Suprapubic skin (tissue), 4 donors: ENCODE measurements at regions not wholly inside any gene's neighbourhood (a gene's known extent, or its start where the extent isn't known, plus 50 kb on each side); places are given as distances from the start of the nearest gene placed in this dataset.
"Not testable (repeated sequence)": the region's sequence is repeated elsewhere in the genome, so short reads cannot be mapped to it uniquely, and the experiment has no call there.

Experiments used
- DNase-seq, 2 donors: peaks; one replicate each; pipeline ENCODE4 v3.0.0-alpha.2; 2019; ENCODE audit warnings: low spot score in 2 of 2
- H3K27ac ChIP-seq: fragments of 200-600 bp; sonication (generic); one replicate; pipeline ENCODE4 v1.5.1; 2019
- H3K27me3 ChIP-seq: fragments of 200-600 bp; sonication (generic); one replicate; pipeline ENCODE4 v1.5.1; 2019
- H3K36me3 ChIP-seq: fragments of 200-600 bp; sonication (generic); one replicate; pipeline ENCODE4 v1.5.1; 2019
- H3K4me1 ChIP-seq: fragments of 200-600 bp; sonication (generic); one replicate; pipeline ENCODE4 v1.5.1; 2019
- H3K4me3 ChIP-seq: fragments of 200-600 bp; sonication (generic); one replicate; pipeline ENCODE4 v1.5.1; 2019; ENCODE audit warnings: mild to moderate bottlenecking
- H3K9me3 ChIP-seq: fragments of 200-600 bp; sonication (generic); one replicate; pipeline ENCODE4 v1.5.1; 2019
- CTCF ChIP-seq, 2 donors: fragments of 200-600 bp in 1 of 2; fragments of 450-650 bp in 1 of 2; sonication (generic) in 1 of 2; IDR thresholded peaks; one replicate each; pipeline ENCODE4 v1.5.1; 2016 to 2019; ENCODE audit warnings: antibody characterized with exemption in 2 of 2, mild to moderate bottlenecking in 1 of 2, moderate library complexity in 1 of 2
- EP300 ChIP-seq: sonication (generic); formaldehyde crosslinking; IDR thresholded peaks from one replicate; pipeline ENCODE4 v1.6.1; 2017; ENCODE audit warnings: antibody characterized with exemption
- POLR2A ChIP-seq, 2 donors: fragments of 450-650 bp; IDR thresholded peaks; one replicate each; pipeline ENCODE4 v1.6.1; 2017; ENCODE audit warnings: antibody characterized with exemption in 2 of 2, mild to moderate bottlenecking in 2 of 2, moderate library complexity in 2 of 2
- POLR2AphosphoS5 ChIP-seq, 3 donors: sonication (generic); formaldehyde crosslinking; IDR thresholded peaks; one replicate each; pipeline ENCODE4 v1.6.1; 2017; ENCODE audit warnings: antibody characterized with exemption in 3 of 3
- WGBS: methylation state at CpG from one replicate; pipeline ENCODE4 v1.1.5; 2018; 5-methylcytosine and 5-hydroxymethylcytosine counted together

- no peaks in the 10 kb centered on the region for H3K27me3 ChIP-seq
- H3K9me3 ChIP-seq, result no peaks in the 10 kb centered on the region
- no peak for TF ChIP-seq EP300
- H3K36me3 ChIP-seq, result no peaks in the 10 kb centered on the region
- H3K4me3 ChIP-seq, result no peak overlapping the region
- H3K27ac ChIP-seq, result no peak overlapping the region
- WGBS, result 69% methylated on average over 1 of the region's 1 CpG
- DNase-seq, result no peak
- no peaks in the 10 kb centered on the region for H3K4me1 ChIP-seq
Observed at GRCh38 chr18:34510926-34511325, 199.2 kb upstream of the DTNA start.

DNA sequence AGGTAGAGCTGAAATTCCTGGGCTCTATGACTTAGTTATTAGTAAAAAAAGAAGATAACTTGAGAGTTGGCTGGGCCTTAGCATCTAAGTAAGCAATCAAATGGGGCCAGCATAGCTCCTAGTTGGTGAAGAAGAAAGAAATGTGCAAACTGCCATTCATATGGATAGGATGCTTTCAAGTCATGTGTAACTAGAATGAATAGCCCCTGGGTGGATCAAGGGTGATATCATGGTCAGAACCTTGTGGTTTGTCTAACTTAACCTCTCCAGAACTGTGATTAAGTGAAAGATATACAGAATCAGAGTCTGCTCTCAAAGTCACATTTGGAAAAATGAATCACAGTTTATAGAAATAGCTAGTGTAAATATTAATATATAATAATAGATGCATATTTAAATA, 198.7 kb upstream of the DTNA start:
- no peaks in the 10 kb centered on the region for H3K36me3 ChIP-seq
- no peaks in the 10 kb centered on the region for H3K9me3 ChIP-seq
- no peak overlapping the region for H3K27ac ChIP-seq
- H3K27me3 ChIP-seq, result no peaks in the 10 kb centered on the region
- no peak overlapping the region for H3K4me3 ChIP-seq
- no peak for TF ChIP-seq EP300
- TF ChIP-seq POLR2AphosphoS5 (IDR thresholded peaks at IDR 0.05), result no peak
- no peak for TF ChIP-seq CTCF (IDR thresholded peaks at IDR 0.05)
- no peak for TF ChIP-seq POLR2A (IDR thresholded peaks at IDR 0.05)
- no peaks in the 10 kb centered on the region for H3K4me1 ChIP-seq
- DNase-seq, result no peak

DNA sequence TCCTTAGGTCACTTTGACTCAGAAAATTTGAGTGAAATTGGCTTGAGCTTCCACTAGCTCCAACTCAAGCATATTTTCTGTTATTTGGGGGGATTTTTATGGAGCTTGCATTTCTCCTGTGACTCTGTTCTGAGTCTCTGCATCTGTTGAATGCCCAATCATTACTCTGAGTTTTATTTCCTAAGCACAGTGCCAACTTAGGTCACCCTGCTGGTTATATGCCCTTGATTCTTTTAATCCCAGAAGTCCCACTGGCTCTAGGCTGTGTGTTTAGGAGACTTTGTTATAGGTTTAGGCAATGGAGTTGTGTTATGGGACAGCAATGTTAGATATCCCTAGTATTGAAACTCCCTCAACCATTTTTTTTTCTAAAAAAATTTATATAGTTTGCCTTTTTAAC, 198.2 kb upstream of the DTNA start:
- Histone ChIP-seq H3K4me1 (no peaks in the 10 kb centered on the region), H3K9me3 (no peaks in the 10 kb centered on the region), H3K27ac (no peak overlapping the region), H3K36me3 (no peaks in the 10 kb centered on the region), H3K27me3 (no peaks in the 10 kb centered on the region), H3K4me3 (no peak overlapping the region)
- TF ChIP-seq CTCF (IDR thresholded peaks at IDR 0.05) (no peak), EP300 (no peak), POLR2A (IDR thresholded peaks at IDR 0.05) (no peak), POLR2AphosphoS5 (IDR thresholded peaks at IDR 0.05) (no peak)
- DNase-seq, result no peak

GRCh38 chr18:34514238-34514637, 195.9 kb upstream of the DTNA start:
- no peaks in the 10 kb centered on the region for H3K36me3 ChIP-seq
- DNase-seq, result no peak
- H3K27me3 ChIP-seq, result no peaks in the 10 kb centered on the region
- H3K27ac ChIP-seq, result no peak overlapping the region
- no peaks in the 10 kb centered on the region for H3K4me1 ChIP-seq
- 100% methylated on average over 1 of the region's 1 CpG for WGBS
- TF ChIP-seq POLR2A (IDR thresholded peaks at IDR 0.05), result no peak
- no peak for TF ChIP-seq EP300
- TF ChIP-seq POLR2AphosphoS5 (IDR thresholded peaks at IDR 0.05), result no peak
- H3K4me3 ChIP-seq, result no peak overlapping the region
- no peaks in the 10 kb centered on the region for H3K9me3 ChIP-seq

DNA sequence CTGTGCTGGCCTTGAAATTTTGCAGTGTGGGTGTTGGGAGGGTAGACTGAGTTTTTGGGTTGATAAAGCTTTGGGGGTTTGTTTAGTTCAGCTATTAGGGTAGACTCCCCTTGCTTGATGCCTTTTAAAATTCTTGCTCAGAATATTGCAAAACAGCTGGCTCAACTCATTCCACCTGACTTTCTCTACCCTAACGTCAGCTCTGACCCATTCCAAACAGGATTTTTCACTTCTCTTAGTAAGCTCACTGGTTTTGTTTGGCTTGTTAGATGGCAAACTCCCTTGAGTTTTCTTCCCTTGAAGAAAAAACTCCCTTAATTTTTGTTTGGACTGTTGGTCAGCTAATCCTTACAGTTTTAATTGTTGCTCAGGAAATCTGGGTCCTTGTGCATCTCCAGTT, 195.1 kb upstream of the DTNA start:
- H3K4me3 ChIP-seq, result no peak overlapping the region
- no peaks in the 10 kb centered on the region for H3K27me3 ChIP-seq
- H3K36me3 ChIP-seq, result no peaks in the 10 kb centered on the region
- no peak overlapping the region for H3K27ac ChIP-seq
- WGBS, result 61% methylated on average over 1 of the region's 1 CpG
- no peaks in the 10 kb centered on the region for H3K4me1 ChIP-seq
- DNase-seq, result no peak
- TF ChIP-seq POLR2AphosphoS5 (IDR thresholded peaks at IDR 0.05) (no peak), EP300 (no peak), POLR2A (IDR thresholded peaks at IDR 0.05) (no peak), CTCF (IDR thresholded peaks at IDR 0.05) (no peak)
- H3K9me3 ChIP-seq, result no peaks in the 10 kb centered on the region

- not testable (repeated sequence) for H3K4me1 ChIP-seq, H3K36me3 ChIP-seq, H3K4me3 ChIP-seq, H3K9me3 ChIP-seq, H3K27me3 ChIP-seq, DNase-seq, H3K27ac ChIP-seq
- 85% methylated on average over 9 of the region's 9 CpGs for WGBS
Observed at GRCh38 chr18:34516355-34516754, 193.7 kb upstream of the DTNA start.

DNA sequence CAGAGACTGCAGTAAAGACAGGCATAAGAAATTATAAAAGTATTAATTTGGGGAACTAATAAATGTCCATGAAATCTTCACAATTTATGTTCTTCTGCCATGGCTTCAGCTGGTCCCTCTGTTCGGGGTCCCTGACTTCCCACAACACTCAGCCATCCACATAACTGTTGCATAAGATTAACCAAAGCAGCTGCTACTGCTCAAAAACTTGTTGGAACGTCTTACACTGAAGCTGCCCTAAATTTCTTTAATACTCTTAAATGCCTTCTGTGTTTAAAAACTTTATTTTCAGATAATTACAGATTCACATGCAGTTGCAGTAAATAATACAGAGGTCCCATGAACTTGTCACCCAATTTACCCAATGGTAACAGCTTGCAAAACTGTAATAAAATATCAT, 193.1 kb upstream of the DTNA start:
- H3K9me3 ChIP-seq, H3K4me3 ChIP-seq, DNase-seq, H3K27ac ChIP-seq, H3K4me1 ChIP-seq, H3K27me3 ChIP-seq, H3K36me3 ChIP-seq: not testable (repeated sequence)
- WGBS, result 89% methylated on average over 2 of the region's 2 CpGs
